Heart right ventricle (tissue), 16 donors: ENCODE measurements at regions not wholly inside any gene's neighbourhood (a gene's known extent, or its start where the extent isn't known, plus 50 kb on each side); places are given as distances from the start of the nearest gene placed in this dataset.

Experiments used
- ATAC-seq, 8 donors: fragments of 200-7000 bp; cut with Tn5 transposase; one replicate each; pipeline ENCODE4 v1.9.1; 2020; ENCODE audit warnings: mild to moderate bottlenecking in 8 of 8, moderate library complexity in 8 of 8, moderate number of reproducible peaks in 1 of 8
- DNase-seq, 2 donors: peaks; one replicate each; pipeline ENCODE4 v3.0.0-alpha.2; 2020
- H3K27ac ChIP-seq, 10 donors: fragments of 200-600 bp; sonication (generic) in 2 of 10; one replicate each; pipeline versions ENCODE4 v1.5.0 to v1.8.0; 2020 to 2022; ENCODE audit warnings: mild to moderate bottlenecking in 3 of 10
- H3K27me3 ChIP-seq, 7 donors: fragments of 200-600 bp; one replicate each; pipeline ENCODE4 v1.8.0; 2021 to 2022; ENCODE audit warnings: mild to moderate bottlenecking in 2 of 7
- H3K36me3 ChIP-seq, 9 donors: fragments of 200-600 bp; sonication (generic) in 1 of 9; one replicate each; pipeline versions ENCODE4 v1.5.0 to v1.8.0; 2020 to 2022; ENCODE audit warnings: mild to moderate bottlenecking in 2 of 9
- H3K4me1 ChIP-seq, 9 donors: fragments of 200-600 bp; sonication (generic) in 1 of 9; one replicate each; pipeline versions ENCODE4 v1.5.0 to v1.8.0; 2020 to 2022; ENCODE audit warnings: mild to moderate bottlenecking in 4 of 9
- H3K4me3 ChIP-seq, 10 donors: fragments of 200-600 bp; sonication (generic) in 2 of 10; one replicate each; pipeline versions ENCODE4 v1.5.0 to v1.8.0; 2020 to 2022; ENCODE audit warnings: mild to moderate bottlenecking in 7 of 10, moderate library complexity in 2 of 10
- H3K9me3 ChIP-seq, 11 donors: fragments of 200-600 bp in 10 of 11; sonication (generic) in 2 of 11; one replicate each; pipeline versions ENCODE4 v1.5.0 to v1.8.0; 2013 to 2022; ENCODE audit warnings: mild to moderate bottlenecking in 2 of 11, control low read depth in 1 of 11, moderate library complexity in 1 of 11
- CTCF ChIP-seq, 9 donors: fragments of 200-600 bp; sonication (generic) in 2 of 9; IDR thresholded peaks; one replicate each; pipeline versions ENCODE4 v1.5.0 to v1.8.0; 2021 to 2022; ENCODE audit warnings: antibody characterized with exemption in 9 of 9, mild to moderate bottlenecking in 5 of 9, moderate library complexity in 1 of 9
- WGBS, 2 donors: extraction: QIAGEN DNeasy Blood & Tissue Kit; methylation state at CpG; one replicate each; pipeline ENCODE4 v1.1.7; 2013; ENCODE audit warnings: inconsistent platforms in 1 of 2; 5-methylcytosine and 5-hydroxymethylcytosine counted together
- intact Hi-C, 10 donors: fragments of 100-400 bp; cut with DNase I; formaldehyde crosslinking; loops; one replicate each; pipeline versions ENCODE4 v1.11.1 to v1.14.2; 2022
- donor health status: Arrhythmogenic right ventricular cardiomyopathy.
- donor health status: ischemic (EF 13 %, LVEDD 7.1; RV severe dilation, severe dysfunction).
- donor health status: healthy with polysubstance abuse.
- donor health status: DM: no; HTN: yes; CAD: no.
- donor health status: DM: no; HTN: no; CAD: no.
- donor health status: ischemic (EF 25% LVEDD 6.9; RV normal size, moderate dysfunction).
- donor health status: ischemic (EF 25% LVEDD 5.7; RV mildly dilated, moderate dysfunction).
- donor health status: healthy.
- donor health status: DM: yes; HTN: yes; CAD: no.
- donor health status: Ischemic cardiomyopathy.
- donor health status: ischemic (EF 35%, LVEDD 5.7; RV mildly dilated, moderate dysfunction).
- donor health status: nonischemic (EF 11% LVEDD 7.7; RV severe dilation, severe dysfunction).
- donor health status: DM: yes; HTN: yes; CAD: no.
- donor health status: PGD.
- donor health status: ischemic (EF 29% LVEDD 5.4; RV normal size, mild dysfunction).
- donor health status: nonischemic (EF 23%, LVEDD 6.1; RV moderate dilation, normal function).

GRCh38 chr12:67451206-67451605, 182.0 kb downstream of the CAND1 start:
- 69 to 83% methylated on average over 4 of the region's 4 CpGs for whole genome bisulfite sequencing, 2 donors
- no peaks in the 10 kb centered on the region for H3K9me3 ChIP-seq

GRCh38 chr12:67452119-67452805, 183.1 kb downstream of the CAND1 start:
- intact Hi-C loops: no loop called here
- DNase-seq (no peak), ATAC-seq (peak in 2 of 8 donors; percentile 25 to 29)
- H3K4me1 ChIP-seq: peaks cover 2 to 39% (median 14%) of the 10 kb centered on the region in 9 donors
- no peaks in the 10 kb centered on the region for H3K36me3 ChIP-seq
- TF ChIP-seq CTCF (IDR thresholded peaks at IDR 0.05): no peak
- H3K9me3 ChIP-seq: no peaks in the 10 kb centered on the region
- H3K27me3 ChIP-seq: no peaks in the 10 kb centered on the region
- no peak overlapping the region for H3K27ac ChIP-seq
- WGBS, 2 donors: 74 to 81% methylated on average over 7 of the region's 7 CpGs
- no peak overlapping the region for H3K4me3 ChIP-seq

More at GRCh38 chr12:67451206-67451605, 182.0 kb downstream of the CAND1 start:
- H3K4me1 ChIP-seq: peaks cover 0 to 28% (median 3%) of the 10 kb centered on the region in 9 donors
- H3K4me3 ChIP-seq: no peak overlapping the region
- H3K36me3 ChIP-seq: no peaks in the 10 kb centered on the region
- TF ChIP-seq CTCF (IDR thresholded peaks at IDR 0.05): no peak
- ATAC-seq: no peak
- no peaks in the 10 kb centered on the region for H3K27me3 ChIP-seq
- no peak for DNase-seq
- intact Hi-C loops: no loop called here
- no peak overlapping the region for H3K27ac ChIP-seq

DNA sequence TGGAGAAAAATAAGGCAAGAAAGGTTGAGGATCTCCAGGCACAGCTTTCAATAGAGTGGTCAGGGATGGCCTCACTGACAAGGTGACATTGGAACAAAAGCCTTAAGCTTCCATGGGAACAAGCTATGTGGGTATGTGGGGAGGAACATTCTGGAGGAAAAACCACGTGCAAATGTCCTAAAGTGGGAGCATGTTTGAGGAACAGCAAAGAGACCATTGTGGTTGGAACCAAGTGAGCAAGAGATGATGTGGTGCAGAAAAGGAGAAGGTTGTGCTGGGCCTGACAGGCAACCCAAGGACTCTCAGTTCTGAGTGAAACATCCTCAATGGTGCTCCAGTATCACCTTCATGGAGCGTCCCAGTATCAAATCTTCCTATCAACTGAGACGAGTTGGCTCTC, 184.0 kb downstream of the CAND1 start:
- Histone ChIP-seq H3K4me3 (no peak overlapping the region), H3K4me1 (peaks cover 3 to 48% (median 22%) of the 10 kb centered on the region in 9 donors), H3K27me3 (no peaks in the 10 kb centered on the region), H3K27ac (no peak overlapping the region), H3K36me3 (no peaks in the 10 kb centered on the region), H3K9me3 (no peaks in the 10 kb centered on the region)
- intact Hi-C loops: no loop called here
- 59 to 95% methylated on average over 3 of the region's 3 CpGs for WGBS, 2 donors
- no peak for TF ChIP-seq CTCF (IDR thresholded peaks at IDR 0.05)
- DNase-seq (no peak), ATAC-seq (no peak)

GRCh38 chr12:67455236-67455635, 186.1 kb downstream of the CAND1 start:
- DNase-seq (no peak), ATAC-seq (peak in 4 of 8 donors; percentile 15 to 41 (median 36))
- Histone ChIP-seq H3K9me3 (no peaks in the 10 kb centered on the region), H3K36me3 (no peaks in the 10 kb centered on the region), H3K4me1 (peaks cover 3 to 53% (median 22%) of the 10 kb centered on the region in 9 donors), H3K27me3 (no peaks in the 10 kb centered on the region), H3K27ac (no peak overlapping the region), H3K4me3 (no peak overlapping the region)
- intact Hi-C loops: loop anchor here in 1 of 10 donors (5.0 kb wide), 1 partner anchor 197 kb away; no protein-coding TSS in a partner anchor
- TF ChIP-seq CTCF (IDR thresholded peaks at IDR 0.05): no peak
- 52 to 59% methylated on average over 6 of the region's 6 CpGs for WGBS, 2 donors
